Breast epithelium (tissue), 3 donors: ENCODE measurements at regions not wholly inside any gene's neighbourhood (a gene's known extent, or its start where the extent isn't known, plus 50 kb on each side); places are given as distances from the start of the nearest gene placed in this dataset.

Experiments
- CTCF ChIP-seq, 3 donors: fragments of 450-650 bp; IDR thresholded peaks; one replicate each; pipeline ENCODE4 v1.5.1; 2016 to 2017; ENCODE audit warnings: antibody characterized with exemption in 3 of 3, mild to moderate bottlenecking in 3 of 3, moderate library complexity in 3 of 3
- POLR2A ChIP-seq: fragments of 450-650 bp; IDR thresholded peaks from one replicate; pipeline ENCODE4 v1.6.1; 2016; ENCODE audit warnings: antibody characterized with exemption, mild to moderate bottlenecking, moderate library complexity
- POLR2AphosphoS5 ChIP-seq, 3 donors: sonication (generic); formaldehyde crosslinking; IDR thresholded peaks; one replicate each; pipeline ENCODE4 v1.6.1; 2017; ENCODE audit warnings: antibody characterized with exemption in 3 of 3

- TF ChIP-seq POLR2A (no peak), CTCF (IDR thresholded peaks at IDR 0.05) (no peak), POLR2AphosphoS5 (IDR thresholded peaks at IDR 0.05) (no peak)
Measured at GRCh38 chr2:102940684-102941083, 178.9 kb downstream of the TMEM182 start.
